ENCODE measurements at regions not wholly inside any gene's neighbourhood (a gene's known extent, or its start where the extent isn't known, plus 50 kb on each side); places are given as distances from the start of the nearest gene placed in this dataset.

- TF ChIP-seq CTCF (IDR thresholded peaks at IDR 0.05; ENCODE audit: low read depth, low read length) (no peak), EZH2phosphoT487 (IDR thresholded peaks at IDR 0.05; ENCODE audit: low read depth) (no peak)
Measured at GRCh38 chr1:58200437-58200836, 346.1 kb downstream of the OMA1 start.
